Ishikawa (cell line): ENCODE measurements at regions not wholly inside any gene's neighbourhood (a gene's known extent, or its start where the extent isn't known, plus 50 kb on each side); places are given as distances from the start of the nearest gene placed in this dataset.

Source experiments
- CEBPB ChIP-seq: IDR thresholded peaks from 2 replicates; pipeline ENCODE4 v1.6.1; 2012
- CREB1 ChIP-seq: IDR thresholded peaks from 2 replicates; pipeline ENCODE4 v1.6.1; 2012; ENCODE audit warnings: low read depth
- EGR1 ChIP-seq: IDR thresholded peaks from 2 replicates; pipeline ENCODE4 v1.6.1; 2012
- EP300 ChIP-seq: IDR thresholded peaks from 2 replicates; pipeline ENCODE4 v1.6.1; 2012; ENCODE audit warnings: borderline replicate concordance
- NFIC ChIP-seq: IDR thresholded peaks from 2 replicates; pipeline ENCODE4 v1.6.1; 2012
- RAD21 ChIP-seq: IDR thresholded peaks from 2 replicates; pipeline ENCODE4 v1.6.1; 2012; ENCODE audit warnings: low read depth
- TCF12 ChIP-seq: IDR thresholded peaks from 2 replicates; pipeline ENCODE4 v1.6.1; 2012; ENCODE audit warnings: low read depth
- YY1 ChIP-seq: IDR thresholded peaks from 2 replicates; pipeline ENCODE4 v1.6.1; 2012; ENCODE audit warnings: low read depth
- TF ChIP-seq, protein P1 (sequence below): IDR thresholded peaks from 2 replicates; pipeline ENCODE4 v1.6.1; 2012; ENCODE audit warnings: low read depth, mild to moderate bottlenecking
- TF ChIP-seq, protein P2 (sequence below): IDR thresholded peaks from 2 replicates; pipeline ENCODE4 v1.6.1; 2012

DNA sequence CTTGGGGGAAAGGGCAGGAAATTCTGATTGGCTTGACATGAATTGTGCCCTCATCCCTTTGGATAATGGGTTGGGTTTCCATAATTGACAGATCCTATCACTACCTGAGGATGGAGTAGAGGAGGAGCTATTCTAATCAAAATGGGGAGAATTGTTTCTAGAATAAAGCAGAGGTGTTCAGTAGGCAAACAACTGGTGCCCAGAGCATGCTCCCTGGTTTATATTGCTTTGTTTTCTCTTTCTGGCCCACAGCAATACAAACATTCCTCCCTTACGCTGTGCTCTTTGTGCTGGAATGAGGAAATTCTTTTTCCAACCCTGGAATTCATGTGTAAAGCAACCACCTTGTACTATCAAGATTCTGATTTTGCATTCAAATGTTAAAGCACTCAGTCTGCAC is 147.4 kb downstream of the RASSF9 start:
- no peak for TF ChIP-seq EP300
- TF ChIP-seq CREB1 = no peak
- TF ChIP-seq, protein P1, sequence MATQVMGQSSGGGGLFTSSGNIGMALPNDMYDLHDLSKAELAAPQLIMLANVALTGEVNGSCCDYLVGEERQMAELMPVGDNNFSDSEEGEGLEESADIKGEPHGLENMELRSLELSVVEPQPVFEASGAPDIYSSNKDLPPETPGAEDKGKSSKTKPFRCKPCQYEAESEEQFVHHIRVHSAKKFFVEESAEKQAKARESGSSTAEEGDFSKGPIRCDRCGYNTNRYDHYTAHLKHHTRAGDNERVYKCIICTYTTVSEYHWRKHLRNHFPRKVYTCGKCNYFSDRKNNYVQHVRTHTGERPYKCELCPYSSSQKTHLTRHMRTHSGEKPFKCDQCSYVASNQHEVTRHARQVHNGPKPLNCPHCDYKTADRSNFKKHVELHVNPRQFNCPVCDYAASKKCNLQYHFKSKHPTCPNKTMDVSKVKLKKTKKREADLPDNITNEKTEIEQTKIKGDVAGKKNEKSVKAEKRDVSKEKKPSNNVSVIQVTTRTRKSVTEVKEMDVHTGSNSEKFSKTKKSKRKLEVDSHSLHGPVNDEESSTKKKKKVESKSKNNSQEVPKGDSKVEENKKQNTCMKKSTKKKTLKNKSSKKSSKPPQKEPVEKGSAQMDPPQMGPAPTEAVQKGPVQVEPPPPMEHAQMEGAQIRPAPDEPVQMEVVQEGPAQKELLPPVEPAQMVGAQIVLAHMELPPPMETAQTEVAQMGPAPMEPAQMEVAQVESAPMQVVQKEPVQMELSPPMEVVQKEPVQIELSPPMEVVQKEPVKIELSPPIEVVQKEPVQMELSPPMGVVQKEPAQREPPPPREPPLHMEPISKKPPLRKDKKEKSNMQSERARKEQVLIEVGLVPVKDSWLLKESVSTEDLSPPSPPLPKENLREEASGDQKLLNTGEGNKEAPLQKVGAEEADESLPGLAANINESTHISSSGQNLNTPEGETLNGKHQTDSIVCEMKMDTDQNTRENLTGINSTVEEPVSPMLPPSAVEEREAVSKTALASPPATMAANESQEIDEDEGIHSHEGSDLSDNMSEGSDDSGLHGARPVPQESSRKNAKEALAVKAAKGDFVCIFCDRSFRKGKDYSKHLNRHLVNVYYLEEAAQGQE = no peak
- TF ChIP-seq CEBPB = no peak
- TF ChIP-seq, protein P2, sequence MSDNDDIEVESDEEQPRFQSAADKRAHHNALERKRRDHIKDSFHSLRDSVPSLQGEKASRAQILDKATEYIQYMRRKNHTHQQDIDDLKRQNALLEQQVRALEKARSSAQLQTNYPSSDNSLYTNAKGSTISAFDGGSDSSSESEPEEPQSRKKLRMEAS = no peak
- TF ChIP-seq RAD21 = no peak
- TF ChIP-seq YY1 = no peak
- TF ChIP-seq EGR1 = no peak
- no peak for TF ChIP-seq TCF12
- no peak for TF ChIP-seq NFIC
